H1 (cell line): ENCODE measurements at regions not wholly inside any gene's neighbourhood (a gene's known extent, or its start where the extent isn't known, plus 50 kb on each side); places are given as distances from the start of the nearest gene placed in this dataset.
A peak's percentile ranks its signal among the peaks of the same experiment; 100 is the strongest.

ENCODE experiments used
- CTCF ChIA-PET: fragments of 300-600 bp; sonication (Branson Sonifier 250); formaldehyde crosslinking; loops from one replicate; lab custom pipeline; 2021; ENCODE audit not compliant: partially characterized antibody; lab: Charles Lee
- POLR2A ChIA-PET: fragments of 300-600 bp; sonication (Branson Sonifier 250); formaldehyde crosslinking; loops from one replicate; lab custom pipeline; 2021; ENCODE audit warnings: inconsistent platforms; ENCODE audit not compliant: partially characterized antibody; lab: Charles Lee
- DNase-seq, 2 experiments: peaks; one replicate each; pipeline versions ENCODE4 v3.0.0 to v3.0.0-alpha.2; 2010 to 2022; ENCODE audit warnings: low spot score in 2 of 2, low read depth in 1 of 2, mixed read lengths in 1 of 2
- FAIRE-seq: peaks from 2 replicates; lab custom pipeline; 2011; peaks lifted over from hg19 to GRCh38; lab: Jason Lieb, UNC
- H2AFZ ChIP-seq: 2 replicates; pipeline ENCODE4 v1.8.1; 2012; ENCODE audit warnings: low read length, inconsistent platforms
- H2AK5ac ChIP-seq: 2 replicates; pipeline ENCODE4 v1.6.1; 2013; ENCODE audit warnings: low read depth, low read length
- H2BK120ac ChIP-seq: replicated peaks from 2 replicates; pipeline ENCODE3; 2013; ENCODE audit warnings: low read depth, low read length, inconsistent platforms
- H2BK12ac ChIP-seq: 2 replicates; pipeline ENCODE4 v1.6.1; 2013; ENCODE audit warnings: low read depth, low read length
- H2BK15ac ChIP-seq: 2 replicates; pipeline ENCODE4 v1.6.1; 2013; ENCODE audit warnings: low read length
- H2BK20ac ChIP-seq: 2 replicates; pipeline ENCODE4 v1.6.1; 2013; ENCODE audit warnings: low read length
- H2BK5ac ChIP-seq: 2 replicates; pipeline ENCODE4 v1.6.1; 2013; ENCODE audit warnings: low read depth, low read length
- H3K14ac ChIP-seq: 2 replicates; pipeline ENCODE4 v1.6.1; 2013; ENCODE audit warnings: inconsistent platforms; ENCODE audit not compliant: insufficient read length
- H3K18ac ChIP-seq: 2 replicates; pipeline ENCODE4 v1.6.1; 2013; ENCODE audit warnings: low read length; ENCODE audit errors: extremely low read depth
- H3K23ac ChIP-seq: 2 replicates; pipeline ENCODE4 v1.6.1; 2013; ENCODE audit warnings: inconsistent platforms; ENCODE audit not compliant: insufficient read length
- H3K23me2 ChIP-seq: 2 replicates; pipeline ENCODE4 v1.6.1; 2013; ENCODE audit warnings: low read depth, low read length
- H3K27ac ChIP-seq: 2 replicates; pipeline ENCODE4 v1.6.1; 2011; ENCODE audit warnings: low read depth, low read length, inconsistent platforms
- H3K27me3 ChIP-seq, 4 experiments: replicated peaks in 1 of 4; 1 replicate in 1 of 4; 2 replicates in 3 of 4; pipeline versions ENCODE4 v1.6.1 to v1.8.1; 2011 to 2013; ENCODE audit warnings: low read length in 3 of 4, mild to moderate bottlenecking in 3 of 4, inconsistent platforms in 2 of 4, mixed read lengths in 2 of 4, moderate library complexity in 1 of 4; ENCODE audit not compliant: control insufficient read depth in 3 of 4, insufficient read depth in 3 of 4; ENCODE audit errors: extremely low read depth in 1 of 4
- H3K36me3 ChIP-seq, 4 experiments: 2 replicates each; pipeline versions ENCODE4 v1.6.1 to v1.8.1; 2011 to 2013; ENCODE audit warnings: mild to moderate bottlenecking in 4 of 4, low read length in 3 of 4, moderate library complexity in 2 of 4, control low read depth in 1 of 4, inconsistent platforms in 1 of 4; ENCODE audit not compliant: insufficient read depth in 4 of 4, control insufficient read depth in 2 of 4
- H3K4ac ChIP-seq: replicated peaks from 2 replicates; pipeline ENCODE3; 2013; ENCODE audit warnings: low read length, low read depth, mixed read lengths, inconsistent platforms; ENCODE audit not compliant: insufficient read length
- H3K4me1 ChIP-seq, 4 experiments: replicated peaks in 1 of 4; 1 replicate in 1 of 4; 2 replicates in 3 of 4; pipeline versions ENCODE4 v1.6.1 to v1.8.1; 2011 to 2013; ENCODE audit warnings: low read length in 3 of 4, inconsistent platforms in 2 of 4, mixed read lengths in 1 of 4; ENCODE audit not compliant: insufficient read depth in 4 of 4, control insufficient read depth in 3 of 4
- H3K4me2 ChIP-seq, 2 experiments: 2 replicates each; pipeline versions ENCODE4 v1.6.1 to v1.8.1; 2011 to 2013; ENCODE audit warnings: low read depth in 2 of 2, low read length in 2 of 2, control low read depth in 1 of 2, inconsistent platforms in 1 of 2, mild to moderate bottlenecking in 1 of 2; ENCODE audit not compliant: insufficient read depth in 1 of 2
- H3K4me3 ChIP-seq, 4 experiments: fragments of 200-600, 300-600 bp in 1 of 4; sonication (generic), shearing (Covaris generic), sonication (Bioruptor Twin) in 1 of 4; 2 replicates each; pipeline versions ENCODE4 v1.5.1 to v1.8.1; 2011 to 2016; ENCODE audit warnings: low read length in 4 of 4, low read depth in 3 of 4, control low read depth in 2 of 4, inconsistent platforms in 2 of 4, mild to moderate bottlenecking in 2 of 4, mixed read lengths in 1 of 4, moderate library complexity in 1 of 4; ENCODE audit not compliant: insufficient read depth in 2 of 4; ENCODE audit errors: extremely low read depth in 1 of 4
- H3K56ac ChIP-seq: replicated peaks from 2 replicates; pipeline ENCODE3; 2013; ENCODE audit warnings: low read depth, mild to moderate bottlenecking, mixed read lengths, low read length, inconsistent platforms; ENCODE audit not compliant: insufficient read length
- H3K79me1 ChIP-seq: 2 replicates; pipeline ENCODE4 v1.6.1; 2013; ENCODE audit warnings: low read depth, low read length, control low read depth
- H3K79me2 ChIP-seq, 2 experiments: 2 replicates each; pipeline versions ENCODE4 v1.6.1 to v1.8.1; 2012 to 2013; ENCODE audit warnings: low read length in 2 of 2, mild to moderate bottlenecking in 2 of 2, inconsistent platforms in 1 of 2; ENCODE audit not compliant: insufficient read depth in 2 of 2, control insufficient read depth in 1 of 2
- H3K9ac ChIP-seq, 4 experiments: replicated peaks in 1 of 4; 1 replicate in 1 of 4; 2 replicates in 3 of 4; pipeline versions ENCODE4 v1.6.1 to v1.8.1; 2011 to 2013; ENCODE audit warnings: low read depth in 3 of 4, low read length in 3 of 4, control low read depth in 2 of 4, mild to moderate bottlenecking in 2 of 4, moderate library complexity in 2 of 4, inconsistent platforms in 1 of 4; ENCODE audit errors: extremely low read depth in 1 of 4
- H3K9me3 ChIP-seq, 2 experiments: 2 replicates each; pipeline versions ENCODE4 v1.6.1 to v1.8.1; 2012 to 2013; ENCODE audit warnings: mild to moderate bottlenecking in 2 of 2, moderate library complexity in 2 of 2, control low read depth in 1 of 2, inconsistent platforms in 1 of 2, low read depth in 1 of 2, low read length in 1 of 2, mixed read lengths in 1 of 2; ENCODE audit not compliant: insufficient read depth in 2 of 2
- H4K20me1 ChIP-seq, 2 experiments: replicated peaks in 1 of 2; 2 replicates each; pipeline versions ENCODE3 to v1.8.1; 2011 to 2013; ENCODE audit warnings: inconsistent platforms in 2 of 2, low read length in 2 of 2, mild to moderate bottlenecking in 1 of 2; ENCODE audit not compliant: insufficient read depth in 2 of 2, control insufficient read depth in 1 of 2
- H4K5ac ChIP-seq: 2 replicates; pipeline ENCODE4 v1.6.1; 2013; ENCODE audit warnings: low read length, low read depth, mixed read lengths, inconsistent platforms; ENCODE audit not compliant: insufficient read length
- H4K8ac ChIP-seq: 2 replicates; pipeline ENCODE4 v1.8.0; 2013; ENCODE audit warnings: mild to moderate bottlenecking, moderate library complexity, low read length, inconsistent platforms; ENCODE audit not compliant: insufficient read depth; ENCODE audit errors: extremely low read depth
- H4K91ac ChIP-seq: replicated peaks from 2 replicates; pipeline ENCODE3; 2013; ENCODE audit warnings: low read length, mixed read lengths, inconsistent platforms; ENCODE audit not compliant: insufficient read length
- MAFK ChIP-seq: IDR thresholded peaks from 2 replicates; pipeline ENCODE4 v1.6.1; 2012; ENCODE audit warnings: low read depth, mild to moderate bottlenecking, improper control_type of control experiment, low read length
- NANOG ChIP-seq: IDR thresholded peaks from 2 replicates; pipeline ENCODE4 v1.6.1; 2011; ENCODE audit warnings: low read length, low read depth, mild to moderate bottlenecking, inconsistent platforms; ENCODE audit not compliant: insufficient read depth, poor library complexity, severe bottlenecking
- RAD21 ChIP-seq, 2 experiments: IDR thresholded peaks in 1 of 2; conservative IDR thresholded peaks in 1 of 2; 2 replicates each; pipeline ENCODE4 v1.6.1; 2011; ENCODE audit warnings: low read depth in 2 of 2, low read length in 2 of 2, improper control_type of control experiment in 1 of 2, inconsistent platforms in 1 of 2, mild to moderate bottlenecking in 1 of 2, moderate library complexity in 1 of 2
- YY1 ChIP-seq: IDR thresholded peaks from 2 replicates; pipeline ENCODE4 v1.6.1; 2011; ENCODE audit warnings: low read depth, mild to moderate bottlenecking, low read length
- WGBS, 2 experiments: shearing (Covaris generic) in 1 of 2; methylation state at CpG; one replicate each; pipeline versions ENCODE4 v1.1.6 to v1.1.7; 2013 to 2015; ENCODE audit warnings: low lambda C conversion rate in 2 of 2, mixed read lengths in 2 of 2, inconsistent platforms in 1 of 2, low coverage in 1 of 2, missing lambda C conversion rate in 1 of 2; ENCODE audit not compliant: insufficient replicate concordance in 2 of 2, insufficient coverage in 1 of 2, insufficient read length in 1 of 2; ENCODE audit errors: extremely low coverage in 1 of 2, missing lambda C conversion rate in 1 of 2; 5-methylcytosine and 5-hydroxymethylcytosine counted together
- TF ChIP-seq, protein P1 (sequence below): IDR thresholded peaks from 2 replicates; pipeline ENCODE4 v1.6.1; 2012; ENCODE audit warnings: inconsistent platforms
- TF ChIP-seq, protein P2 (sequence below): IDR thresholded peaks from 2 replicates; pipeline ENCODE4 v1.6.1; 2011; ENCODE audit warnings: low read depth, mild to moderate bottlenecking, low read length; ENCODE audit not compliant: insufficient read depth
- TF ChIP-seq, protein P3 (sequence below), 3 experiments: IDR thresholded peaks; 1 replicate in 2 of 3; 2 replicates in 1 of 3; pipeline versions ENCODE4 v1.5.1 to v1.6.1; 2011; ENCODE audit warnings: low read length in 3 of 3, mild to moderate bottlenecking in 3 of 3, inconsistent platforms in 2 of 3, low read depth in 1 of 3, moderate library complexity in 1 of 3; ENCODE audit not compliant: insufficient read depth in 1 of 3; ENCODE audit errors: control extremely low read depth in 1 of 3

DNA sequence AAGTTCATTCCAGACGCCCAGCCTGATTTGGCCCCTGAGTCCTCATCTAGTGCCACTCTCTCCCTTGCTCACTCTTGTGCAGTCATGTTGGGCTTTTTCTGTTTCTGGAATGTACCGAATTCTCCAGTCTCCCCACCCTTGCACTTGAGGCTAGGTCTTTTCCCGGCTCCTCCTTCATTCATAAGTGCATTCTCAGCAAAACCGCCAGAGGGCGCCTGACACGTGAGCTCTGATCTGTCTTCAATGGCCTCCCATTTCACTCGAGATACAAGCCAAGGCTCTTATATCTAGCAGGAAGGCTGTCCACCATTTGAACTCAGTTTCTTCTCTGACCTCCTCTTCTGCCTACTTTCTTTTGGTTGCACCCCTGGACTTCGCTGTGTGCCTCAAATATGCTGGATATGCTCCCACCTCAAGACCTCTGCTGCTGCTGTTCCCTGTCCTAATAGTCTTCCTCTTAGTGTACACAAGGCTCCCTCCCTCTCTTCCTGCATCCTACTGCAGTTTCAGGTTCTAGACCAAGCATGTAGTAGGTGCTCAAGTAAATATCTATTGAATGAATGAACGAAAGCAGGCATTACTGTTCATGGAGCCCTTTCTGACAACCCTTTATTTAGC is 568.1 kb upstream of the WWC1 start:
- no peaks in the 10 kb centered on the region for H3K23me2 ChIP-seq
- no peak overlapping the region for H3K4ac ChIP-seq
- H3K4me3 ChIP-seq, result no peak overlapping the region
- no peak overlapping the region for H4K5ac ChIP-seq
- H3K36me3 ChIP-seq, result no peaks in the 10 kb centered on the region
- 24% methylated on average over 9 of the region's 9 CpGs; no CpG with 5 or more reads in 1 of the 2 experiments for WGBS, 2 experiments
- H2AFZ ChIP-seq, result no peak overlapping the region
- H3K4me2 ChIP-seq, result no peak overlapping the region
- no peak overlapping the region for H3K27ac ChIP-seq
- peak; percentile 67 to 90 for DNase-seq
- peaks cover 0 to 15% (median 8%) of the 10 kb centered on the region in 4 experiments; a peak in 2 of 7 replicates for H3K4me1 ChIP-seq
- H2BK5ac ChIP-seq, result no peak overlapping the region
- H2BK12ac ChIP-seq, result 0 out of 2 replicates have a peak overlapping the region, but pooled peaks have one; percentile 64
- no peaks in the 10 kb centered on the region; a peak in 1 of 4 replicates for H3K9me3 ChIP-seq
- FAIRE-seq, result peak; percentile 98
- H4K8ac ChIP-seq, result no peak overlapping the region
- no peak overlapping the region for H3K14ac ChIP-seq
- no peaks in the 10 kb centered on the region for H4K20me1 ChIP-seq
- H3K27me3 ChIP-seq, result no peaks in the 10 kb centered on the region
- CTCF ChIA-PET, result interaction anchor here (0.6 to 3.0 kb wide), 28 partner anchors 10 to 595 kb away, joined by 3 to 24 read pairs (median 3); no protein-coding TSS in a partner anchor
- H3K9ac ChIP-seq, result no peak overlapping the region
- peak overlapping the region; percentile 75 for H2BK15ac ChIP-seq
- H3K79me1 ChIP-seq, result no peaks in the 10 kb centered on the region
- H2BK20ac ChIP-seq, result peak overlapping the region; percentile 76; the same call in 1 of the 2 replicates
- H3K79me2 ChIP-seq, result no peaks in the 10 kb centered on the region
- H3K56ac ChIP-seq, result no peak overlapping the region
- H3K23ac ChIP-seq, result no peak overlapping the region
- POLR2A ChIA-PET, result interaction anchor here (0.7 kb wide), 1 partner anchor 241 kb away, joined by 3 read pairs; no protein-coding TSS in a partner anchor
- H2BK120ac ChIP-seq, result no peak overlapping the region
- H2AK5ac ChIP-seq, result no peak overlapping the region
- no peak overlapping the region for H4K91ac ChIP-seq
- H3K18ac ChIP-seq, result no peak overlapping the region; the same call in 1 of the 2 replicates
- TF ChIP-seq, protein P1, sequence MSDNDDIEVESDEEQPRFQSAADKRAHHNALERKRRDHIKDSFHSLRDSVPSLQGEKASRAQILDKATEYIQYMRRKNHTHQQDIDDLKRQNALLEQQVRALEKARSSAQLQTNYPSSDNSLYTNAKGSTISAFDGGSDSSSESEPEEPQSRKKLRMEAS, result peak; percentile 84
- TF ChIP-seq YY1 (peak; percentile 92), MAFK (peak; percentile 79), RAD21 (IDR thresholded peaks at IDR 0.05 in 1 of 2, conservative IDR thresholded peaks at IDR 0.05 in 1 of 2; ENCODE audit: low read depth in 2 of 2, low read length in 2 of 2) (peak; percentile 83 to 89), NANOG (no peak)
- TF ChIP-seq, protein P2, sequence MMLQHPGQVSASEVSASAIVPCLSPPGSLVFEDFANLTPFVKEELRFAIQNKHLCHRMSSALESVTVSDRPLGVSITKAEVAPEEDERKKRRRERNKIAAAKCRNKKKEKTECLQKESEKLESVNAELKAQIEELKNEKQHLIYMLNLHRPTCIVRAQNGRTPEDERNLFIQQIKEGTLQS, result 0 out of 2 replicates have a peak, but pooled peaks have one; percentile 44
- TF ChIP-seq, protein P3, sequence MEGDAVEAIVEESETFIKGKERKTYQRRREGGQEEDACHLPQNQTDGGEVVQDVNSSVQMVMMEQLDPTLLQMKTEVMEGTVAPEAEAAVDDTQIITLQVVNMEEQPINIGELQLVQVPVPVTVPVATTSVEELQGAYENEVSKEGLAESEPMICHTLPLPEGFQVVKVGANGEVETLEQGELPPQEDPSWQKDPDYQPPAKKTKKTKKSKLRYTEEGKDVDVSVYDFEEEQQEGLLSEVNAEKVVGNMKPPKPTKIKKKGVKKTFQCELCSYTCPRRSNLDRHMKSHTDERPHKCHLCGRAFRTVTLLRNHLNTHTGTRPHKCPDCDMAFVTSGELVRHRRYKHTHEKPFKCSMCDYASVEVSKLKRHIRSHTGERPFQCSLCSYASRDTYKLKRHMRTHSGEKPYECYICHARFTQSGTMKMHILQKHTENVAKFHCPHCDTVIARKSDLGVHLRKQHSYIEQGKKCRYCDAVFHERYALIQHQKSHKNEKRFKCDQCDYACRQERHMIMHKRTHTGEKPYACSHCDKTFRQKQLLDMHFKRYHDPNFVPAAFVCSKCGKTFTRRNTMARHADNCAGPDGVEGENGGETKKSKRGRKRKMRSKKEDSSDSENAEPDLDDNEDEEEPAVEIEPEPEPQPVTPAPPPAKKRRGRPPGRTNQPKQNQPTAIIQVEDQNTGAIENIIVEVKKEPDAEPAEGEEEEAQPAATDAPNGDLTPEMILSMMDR (IDR thresholded peaks at IDR 0.05; ENCODE audit: control extremely low read depth in 1 of 3, insufficient read depth in 1 of 3, low read depth in 1 of 3, low read length in 3 of 3), result peak; percentile 77 to 94 (median 89)
